ENCODE measurements at regions not wholly inside any gene's neighbourhood (a gene's known extent, or its start where the extent isn't known, plus 50 kb on each side); places are given as distances from the start of the nearest gene placed in this dataset.

DNA sequence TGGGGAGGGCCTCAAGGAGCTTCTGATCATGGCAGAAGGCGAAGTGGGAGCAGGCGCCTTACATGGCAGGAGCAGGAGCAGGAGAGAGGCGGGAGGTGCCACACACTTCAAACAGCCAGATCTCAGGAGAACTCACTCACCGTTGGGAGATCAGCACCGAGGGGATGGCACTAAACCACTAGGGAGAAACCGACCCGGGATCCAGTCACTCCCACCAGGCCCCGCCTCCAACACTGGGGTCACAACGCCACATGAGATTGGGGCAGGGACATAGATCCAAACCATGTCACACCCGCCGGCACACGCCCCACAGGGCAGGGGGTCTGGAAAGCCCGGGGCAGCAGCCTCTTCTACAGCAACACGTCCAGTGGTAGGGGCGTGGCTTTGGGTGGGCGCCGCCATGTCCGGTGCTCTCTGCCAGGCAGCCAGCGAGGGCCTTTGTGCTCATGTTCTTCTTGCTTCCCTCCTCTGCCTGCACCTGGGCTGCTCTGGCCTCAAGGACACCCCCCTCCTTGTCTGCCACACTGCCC is 233.8 kb upstream of the SHH start:
- in situ Hi-C loops (cut with MboI): no loop called here
- H3K36me3 ChIP-seq (ENCODE audit: low read depth): no peaks in the 10 kb centered on the region
- H3K27me3 ChIP-seq (replicated peaks; ENCODE audit: insufficient read depth): no peaks in the 10 kb centered on the region
- no peak overlapping the region for H3K27ac ChIP-seq
- no peak for DNase-seq
- no peak overlapping the region for H3K4me3 ChIP-seq
- 51 to 61% methylated on average over 15 to 19 of the region's 19 CpGs for WGBS, 2 experiments (ENCODE audit: low coverage in 1 of 2, low lambda C conversion rate in 2 of 2, missing lambda C conversion rate in 2 of 2)
- no peaks in the 10 kb centered on the region for H3K9me3 ChIP-seq (ENCODE audit: low read depth)
- no peak overlapping the region for H2AFZ ChIP-seq
- no peak overlapping the region for H3K9ac ChIP-seq
- H3F3A ChIP-seq (ENCODE audit: insufficient read depth): no peaks in the 10 kb centered on the region
- H4K20me1 ChIP-seq (ENCODE audit: insufficient read depth): no peaks in the 10 kb centered on the region
- no peaks in the 10 kb centered on the region for H3K9me2 ChIP-seq (ENCODE audit: insufficient read depth)
- no peaks in the 10 kb centered on the region for H3K79me2 ChIP-seq (ENCODE audit: insufficient read depth)
- no peak overlapping the region for H3K4me2 ChIP-seq (ENCODE audit: unreplicated experiment)
- H3K4me1 ChIP-seq (ENCODE audit: insufficient read depth): no peaks in the 10 kb centered on the region
- TF ChIP-seq EZH2phosphoT487 (IDR thresholded peaks at IDR 0.05; ENCODE audit: insufficient read depth, low read depth): no peak
- TF ChIP-seq EZH2 (IDR thresholded peaks at IDR 0.05; ENCODE audit: insufficient read depth, poor library complexity, severe bottlenecking): no peak

- 47 to 50% methylated on average over 26 of the region's 26 CpGs for WGBS, 2 experiments (ENCODE audit: low coverage in 1 of 2, low lambda C conversion rate in 2 of 2, missing lambda C conversion rate in 2 of 2)
- H4K20me1 ChIP-seq (ENCODE audit: insufficient read depth): no peaks in the 10 kb centered on the region
- H3K79me2 ChIP-seq (ENCODE audit: insufficient read depth): no peaks in the 10 kb centered on the region
- no peaks in the 10 kb centered on the region for H3F3A ChIP-seq (ENCODE audit: insufficient read depth)
- no peak overlapping the region for H3K27ac ChIP-seq
- H3K9ac ChIP-seq: no peak overlapping the region
- in situ Hi-C loops (cut with MboI): no loop called here
- no peak overlapping the region for H2AFZ ChIP-seq
- no peak overlapping the region for H3K4me2 ChIP-seq (ENCODE audit: unreplicated experiment)
- no peaks in the 10 kb centered on the region for H3K9me3 ChIP-seq (ENCODE audit: low read depth)
- H3K9me2 ChIP-seq (ENCODE audit: insufficient read depth): no peaks in the 10 kb centered on the region
- H3K36me3 ChIP-seq (ENCODE audit: low read depth): no peaks in the 10 kb centered on the region
- TF ChIP-seq EZH2phosphoT487 (IDR thresholded peaks at IDR 0.05; ENCODE audit: insufficient read depth, low read depth) (no peak), EZH2 (IDR thresholded peaks at IDR 0.05; ENCODE audit: insufficient read depth, poor library complexity, severe bottlenecking) (no peak)
- H3K27me3 ChIP-seq (replicated peaks; ENCODE audit: insufficient read depth): no peaks in the 10 kb centered on the region
- DNase-seq: no peak
- no peak overlapping the region for H3K4me3 ChIP-seq
- H3K4me1 ChIP-seq (ENCODE audit: insufficient read depth): no peaks in the 10 kb centered on the region
Observed at GRCh38 chr7:156043416-156044178, 231.3 kb upstream of the SHH start.

DNA sequence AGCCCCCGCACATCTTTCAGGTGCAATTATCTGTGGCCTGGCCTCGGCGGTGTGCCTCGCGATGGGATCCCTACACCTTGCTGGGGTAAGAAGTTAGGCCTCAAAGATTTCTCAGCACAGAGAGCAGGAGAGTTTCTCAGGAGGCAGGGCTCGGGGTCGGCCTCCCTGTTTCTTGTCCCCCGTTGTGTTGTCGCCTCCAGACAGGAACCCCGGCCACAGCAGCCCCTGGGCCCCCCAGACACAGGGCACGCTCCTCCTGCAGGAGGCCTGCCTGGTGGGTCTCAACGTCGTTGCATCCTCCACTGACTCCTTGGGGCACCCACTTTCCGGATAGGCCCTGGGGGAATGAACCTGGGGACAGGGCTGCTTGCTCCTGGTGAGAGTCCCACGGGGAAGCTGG is 229.1 kb upstream of the SHH start:
- H3K9me2 ChIP-seq (ENCODE audit: insufficient read depth): no peaks in the 10 kb centered on the region
- H3K9me3 ChIP-seq (ENCODE audit: low read depth): no peaks in the 10 kb centered on the region
- H3K27ac ChIP-seq: no peak overlapping the region
- H4K20me1 ChIP-seq (ENCODE audit: insufficient read depth): no peaks in the 10 kb centered on the region
- no peak overlapping the region for H3K4me3 ChIP-seq
- no peak overlapping the region for H3K4me2 ChIP-seq (ENCODE audit: unreplicated experiment)
- TF ChIP-seq EZH2phosphoT487 (IDR thresholded peaks at IDR 0.05; ENCODE audit: insufficient read depth, low read depth) (no peak), EZH2 (IDR thresholded peaks at IDR 0.05; ENCODE audit: insufficient read depth, poor library complexity, severe bottlenecking) (no peak)
- H3K79me2 ChIP-seq (ENCODE audit: insufficient read depth): no peaks in the 10 kb centered on the region
- no peaks in the 10 kb centered on the region for H3F3A ChIP-seq (ENCODE audit: insufficient read depth)
- no peak overlapping the region for H2AFZ ChIP-seq
- DNase-seq: no peak
- in situ Hi-C loops (cut with MboI): no loop called here
- no peaks in the 10 kb centered on the region for H3K36me3 ChIP-seq (ENCODE audit: low read depth)
- no peaks in the 10 kb centered on the region for H3K4me1 ChIP-seq (ENCODE audit: insufficient read depth)
- H3K27me3 ChIP-seq (replicated peaks; ENCODE audit: insufficient read depth): no peaks in the 10 kb centered on the region
- WGBS, 2 experiments (ENCODE audit: low coverage in 1 of 2, low lambda C conversion rate in 2 of 2, missing lambda C conversion rate in 2 of 2): 32 to 35% methylated on average over 14 to 15 of the region's 15 CpGs
- H3K9ac ChIP-seq: no peak overlapping the region

DNA sequence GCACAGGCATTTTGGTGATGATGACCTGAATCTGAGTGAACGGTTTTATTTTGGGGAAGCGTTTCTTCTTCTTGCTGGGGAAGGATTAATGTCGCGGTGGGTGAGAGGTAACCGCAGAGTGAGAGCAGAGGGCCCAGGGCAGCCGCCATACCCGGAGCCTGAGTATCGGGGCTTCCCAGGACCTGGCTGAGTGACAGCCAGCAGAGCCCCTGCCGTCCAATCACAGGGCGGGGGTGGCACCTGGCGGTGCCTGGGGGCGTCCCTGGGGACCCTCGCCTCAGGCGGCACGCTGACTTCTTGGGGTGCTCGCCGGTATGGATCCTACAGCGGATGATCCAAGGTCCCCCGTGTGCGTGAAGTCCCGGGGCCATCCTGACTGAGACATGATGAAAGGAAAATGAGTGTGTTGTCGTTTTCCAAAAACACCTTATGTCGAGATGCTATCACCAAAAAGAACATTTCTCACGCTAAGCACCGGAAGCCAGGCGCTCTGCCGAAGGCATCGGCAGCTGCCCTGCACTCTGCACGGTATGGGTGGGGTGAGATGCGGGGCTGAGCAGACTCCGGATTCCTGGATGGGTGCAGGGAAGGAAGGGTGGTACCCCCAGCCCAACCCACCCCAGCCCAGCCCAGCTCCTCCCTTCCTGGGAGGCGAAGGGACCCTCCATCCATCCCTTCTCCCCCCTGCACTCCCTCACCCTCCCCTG is 227.9 kb upstream of the SHH start:
- Histone ChIP-seq H3K27me3 (replicated peaks; ENCODE audit: insufficient read depth) (no peaks in the 10 kb centered on the region), H3K4me3 (no peak overlapping the region), H4K20me1 (ENCODE audit: insufficient read depth) (no peaks in the 10 kb centered on the region), H3K79me2 (ENCODE audit: insufficient read depth) (no peaks in the 10 kb centered on the region), H3F3A (ENCODE audit: insufficient read depth) (no peaks in the 10 kb centered on the region), H2AFZ (no peak overlapping the region), H3K27ac (no peak overlapping the region), H3K9ac (no peak overlapping the region), H3K9me2 (ENCODE audit: insufficient read depth) (no peaks in the 10 kb centered on the region), H3K4me1 (ENCODE audit: insufficient read depth) (no peaks in the 10 kb centered on the region), H3K36me3 (ENCODE audit: low read depth) (no peaks in the 10 kb centered on the region), H3K9me3 (ENCODE audit: low read depth) (no peaks in the 10 kb centered on the region), H3K4me2 (ENCODE audit: unreplicated experiment) (no peak overlapping the region)
- in situ Hi-C loops (cut with MboI): no loop called here
- 26% methylated on average over 27 to 32 of the region's 32 CpGs for WGBS, 2 experiments (ENCODE audit: low coverage in 1 of 2, low lambda C conversion rate in 2 of 2, missing lambda C conversion rate in 2 of 2)
- DNase-seq: no peak
- no peak for TF ChIP-seq EZH2phosphoT487 (IDR thresholded peaks at IDR 0.05; ENCODE audit: insufficient read depth, low read depth)
- TF ChIP-seq EZH2 (IDR thresholded peaks at IDR 0.05; ENCODE audit: insufficient read depth, poor library complexity, severe bottlenecking): no peak

All from GM23248 (cell line).